ENCODE measurements at regions not wholly inside any gene's neighbourhood (a gene's known extent, or its start where the extent isn't known, plus 50 kb on each side); places are given as distances from the start of the nearest gene placed in this dataset.
"Not testable (repeated sequence)": the region's sequence is repeated elsewhere in the genome, so short reads cannot be mapped to it uniquely, and the experiment has no call there.

GRCh38 chr5:56045469-56045868 lies 50.7 kb upstream of the IL6ST start:
- WGBS (ENCODE audit: missing lambda C conversion rate): 94% methylated on average over 5 of the region's 5 CpGs
- ChIA-PET POLR2A (no interaction called here), CTCF (interaction anchor here (0.6 to 1.4 kb wide), 4 partner anchors 9 to 26 kb away, joined by 3 read pairs; no protein-coding TSS in a partner anchor)
- FAIRE-seq (no peak), ATAC-seq (no peak), DNase-seq (ENCODE audit: low read depth in 1 of 2, low spot score in 1 of 2) (no peak)
- Histone ChIP-seq H3K27ac (no peak overlapping the region), H3K4me1 (peaks cover 3% of the 10 kb centered on the region; the same call in 2 of the 3 replicates), H3K4me2 (no peak overlapping the region), H3K9me3 (no peaks in the 10 kb centered on the region), H3K4me3 (no peak overlapping the region)
- no peak for TF ChIP-seq NPAS2 (CRISPR knock-in tag; IDR thresholded peaks at IDR 0.05; ENCODE audit: borderline replicate concordance)
- TF ChIP-seq HDAC2 (IDR thresholded peaks at IDR 0.05): no peak
- no peak for TF ChIP-seq ATOH8 (CRISPR knock-in tag; IDR thresholded peaks at IDR 0.05; ENCODE audit: low read depth)
- TF ChIP-seq CBX8 (IDR thresholded peaks at IDR 0.05): no peak
- no peak for TF ChIP-seq NFE2L2 (conservative IDR thresholded peaks at IDR 0.05; ENCODE audit: low read length)
- TF ChIP-seq EHMT2 (IDR thresholded peaks at IDR 0.05; ENCODE audit: low read depth): no peak
- TF ChIP-seq FOSL2 (IDR thresholded peaks at IDR 0.05): no peak
- no peak for TF ChIP-seq FOSL2 (CRISPR knock-in tag; IDR thresholded peaks at IDR 0.05)
- no peak for TF ChIP-seq USF2 (IDR thresholded peaks at IDR 0.05)
- TF ChIP-seq ZNF302 (CRISPR knock-in tag; IDR thresholded peaks at IDR 0.05): no peak
- TF ChIP-seq KDM1A (IDR thresholded peaks at IDR 0.05; ENCODE audit: low read depth): no peak
- TF ChIP-seq GATA3 (IDR thresholded peaks at IDR 0.05; ENCODE audit: borderline replicate concordance): no peak
- TF ChIP-seq, protein P1, sequence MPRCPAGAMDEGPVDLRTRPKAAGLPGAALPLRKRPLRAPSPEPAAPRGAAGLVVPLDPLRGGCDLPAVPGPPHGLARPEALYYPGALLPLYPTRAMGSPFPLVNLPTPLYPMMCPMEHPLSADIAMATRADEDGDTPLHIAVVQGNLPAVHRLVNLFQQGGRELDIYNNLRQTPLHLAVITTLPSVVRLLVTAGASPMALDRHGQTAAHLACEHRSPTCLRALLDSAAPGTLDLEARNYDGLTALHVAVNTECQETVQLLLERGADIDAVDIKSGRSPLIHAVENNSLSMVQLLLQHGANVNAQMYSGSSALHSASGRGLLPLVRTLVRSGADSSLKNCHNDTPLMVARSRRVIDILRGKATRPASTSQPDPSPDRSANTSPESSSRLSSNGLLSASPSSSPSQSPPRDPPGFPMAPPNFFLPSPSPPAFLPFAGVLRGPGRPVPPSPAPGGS (IDR thresholded peaks at IDR 0.05): no peak
- TF ChIP-seq EP300 (IDR thresholded peaks at IDR 0.05): no peak
- TF ChIP-seq, protein P2, sequence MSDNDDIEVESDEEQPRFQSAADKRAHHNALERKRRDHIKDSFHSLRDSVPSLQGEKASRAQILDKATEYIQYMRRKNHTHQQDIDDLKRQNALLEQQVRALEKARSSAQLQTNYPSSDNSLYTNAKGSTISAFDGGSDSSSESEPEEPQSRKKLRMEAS (IDR thresholded peaks at IDR 0.05): no peak

- ATAC-seq; H3K4me2 ChIP-seq; H3K9me3 ChIP-seq; H3K27ac ChIP-seq; POLR2A ChIA-PET; H3K4me3 ChIP-seq; DNase-seq (ENCODE audit: low read depth in 1 of 2, low spot score in 1 of 2); H3K4me1 ChIP-seq; FAIRE-seq: not testable (repeated sequence)
- 84% methylated on average over 10 of the region's 10 CpGs for WGBS (ENCODE audit: missing lambda C conversion rate)
- CTCF ChIA-PET: interaction anchor here (0.8 to 1.4 kb wide), 3 partner anchors 13 to 27 kb away, joined by 3 read pairs; no protein-coding TSS in a partner anchor
Measured at GRCh38 chr5:56044746-56045428, 50.1 kb upstream of the IL6ST start.

All from A549 (cell line).